ENCODE measurements at regions not wholly inside any gene's neighbourhood (a gene's known extent, or its start where the extent isn't known, plus 50 kb on each side); places are given as distances from the start of the nearest gene placed in this dataset.
"Not testable (repeated sequence)": the region's sequence is repeated elsewhere in the genome, so short reads cannot be mapped to it uniquely, and the experiment has no call there.

GRCh38 chr7:65776677-65777076 is 96.2 kb upstream of the VKORC1L1 start:
- not testable (repeated sequence) for TF ChIP-seq POLR2AphosphoS5 (IDR thresholded peaks at IDR 0.05; ENCODE audit: low read depth); CTCF (IDR thresholded peaks at IDR 0.05; ENCODE audit: insufficient read depth, low read length)

Measured in HL-60 (cell line).